Endothelial cell of umbilical vein (primary cell): ENCODE measurements at regions not wholly inside any gene's neighbourhood (a gene's known extent, or its start where the extent isn't known, plus 50 kb on each side); places are given as distances from the start of the nearest gene placed in this dataset.

Experiments used
- BruUV-seq: library from RNA; stranded (reverse); fragments of 400-500 nt; replicated peaks from 2 replicates; lab custom pipeline; 2021; lab: Mats Ljungman, UMichigan
- CTCF ChIA-PET: fragments of 300-600, 350-600 bp; sonication (Branson Sonifier 250); formaldehyde crosslinking; loops from one replicate; lab custom pipeline; 2021; ENCODE audit warnings: antibody characterized with exemption, inconsistent platforms; lab: Charles Lee
- POLR2A ChIA-PET: fragments of 300-600, 350-600 bp; sonication (Branson Sonifier 250); formaldehyde crosslinking; loops from one replicate; lab custom pipeline; 2021; ENCODE audit warnings: antibody characterized with exemption, inconsistent platforms; lab: Charles Lee
- DNase-seq: peaks from one replicate; pipeline ENCODE4 v3.0.0-alpha.2; 2011; ENCODE audit warnings: low read depth, low spot score
- FAIRE-seq: peaks from 2 replicates; lab custom pipeline; 2011; peaks lifted over from hg19 to GRCh38; lab: Jason Lieb, UNC
- H2AFZ ChIP-seq: 2 replicates; pipeline ENCODE4 v1.6.0; 2012; ENCODE audit warnings: low read depth, low read length, control low read depth, inconsistent platforms
- H3K27ac ChIP-seq: 2 replicates; pipeline ENCODE4 v1.5.1; 2011; ENCODE audit warnings: low read depth, mild to moderate bottlenecking, control low read depth, low read length, moderate library complexity; ENCODE audit not compliant: insufficient read depth
- H3K27me3 ChIP-seq, 2 experiments: 2 replicates each; pipeline versions ENCODE4 v1.6.0 to v1.6.1; 2011; ENCODE audit warnings: low read length in 2 of 2, mixed read lengths in 1 of 2; ENCODE audit not compliant: control insufficient read depth in 2 of 2, insufficient read depth in 2 of 2
- H3K36me3 ChIP-seq, 2 experiments: 2 replicates in 1 of 2; 3 replicates in 1 of 2; pipeline ENCODE4 v1.5.1; 2011; ENCODE audit warnings: low read length in 2 of 2, mild to moderate bottlenecking in 1 of 2, moderate library complexity in 1 of 2; ENCODE audit not compliant: control insufficient read depth in 2 of 2, insufficient read depth in 2 of 2; ENCODE audit errors: extremely low read depth in 1 of 2
- H3K4me1 ChIP-seq: 3 replicates; pipeline ENCODE4 v1.5.1; 2011; ENCODE audit warnings: mild to moderate bottlenecking, low read length; ENCODE audit not compliant: control insufficient read depth, insufficient read depth; ENCODE audit errors: extremely low read depth
- H3K4me2 ChIP-seq: 2 replicates; pipeline ENCODE4 v1.6.1; 2011; ENCODE audit warnings: low read length, control low read depth, mixed read lengths; ENCODE audit not compliant: insufficient read depth
- H3K4me3 ChIP-seq, 3 experiments: fragments of 200-600 bp in 1 of 3; sonication (generic), shearing (Covaris generic) in 1 of 3; replicated peaks in 1 of 3; 2 replicates each; pipeline ENCODE4 v1.5.1; 2011 to 2016; ENCODE audit warnings: control low read depth in 3 of 3, low read length in 3 of 3, mild to moderate bottlenecking in 2 of 3, inconsistent platforms in 1 of 3, low read depth in 1 of 3, moderate library complexity in 1 of 3; ENCODE audit not compliant: insufficient read depth in 1 of 3
- H3K79me2 ChIP-seq: 2 replicates; pipeline ENCODE4 v1.6.0; 2012; ENCODE audit warnings: low read length, inconsistent platforms; ENCODE audit not compliant: control insufficient read depth, insufficient read depth
- H3K9ac ChIP-seq: replicated peaks from 2 replicates; pipeline ENCODE3; 2011; ENCODE audit warnings: low read length, control low read depth; ENCODE audit not compliant: insufficient read depth; ENCODE audit errors: extremely low read depth
- H3K9me1 ChIP-seq: replicated peaks from 3 replicates; pipeline ENCODE4 v1.6.0; 2011; ENCODE audit warnings: mild to moderate bottlenecking, low read length; ENCODE audit not compliant: control insufficient read depth, insufficient read depth; ENCODE audit errors: extremely low read depth
- H3K9me3 ChIP-seq: replicated peaks from 2 replicates; pipeline ENCODE4 v1.5.1; 2012; ENCODE audit warnings: low read length, inconsistent platforms; ENCODE audit not compliant: control insufficient read depth, insufficient read depth
- H4K20me1 ChIP-seq: replicated peaks from 2 replicates; pipeline ENCODE3; 2011; ENCODE audit warnings: mild to moderate bottlenecking, low read length; ENCODE audit not compliant: control insufficient read depth, insufficient read depth; ENCODE audit errors: extremely low read depth
- CTCF ChIP-seq, 2 donors: IDR thresholded peaks; 1 replicate in 1 of 2; 2 replicates in 1 of 2; pipeline ENCODE4 v1.5.1; 2011; ENCODE audit warnings: low read length in 2 of 2, mild to moderate bottlenecking in 2 of 2, moderate library complexity in 2 of 2, control low read depth in 1 of 2, inconsistent platforms in 1 of 2, low read depth in 1 of 2; ENCODE audit not compliant: insufficient read depth in 1 of 2; ENCODE audit errors: extremely low read depth in 1 of 2
- EZH2 ChIP-seq: IDR thresholded peaks from 2 replicates; pipeline ENCODE4 v1.6.1; 2012; ENCODE audit warnings: borderline replicate concordance, low read depth, mild to moderate bottlenecking, moderate library complexity, low read length, inconsistent platforms; ENCODE audit not compliant: severe bottlenecking
- FOS ChIP-seq: IDR thresholded peaks from 2 replicates; pipeline ENCODE4 v1.6.1; 2011; ENCODE audit warnings: mild to moderate bottlenecking, low read length, moderate library complexity, borderline replicate concordance; ENCODE audit not compliant: insufficient read depth
- GATA2 ChIP-seq: IDR thresholded peaks from 2 replicates; pipeline ENCODE4 v1.7.0; 2011; ENCODE audit warnings: low read depth, mild to moderate bottlenecking, moderate library complexity, mixed read lengths, low read length; ENCODE audit not compliant: insufficient read length, insufficient read depth
- JUN ChIP-seq: IDR thresholded peaks from 2 replicates; pipeline ENCODE4 v1.6.1; 2011; ENCODE audit warnings: borderline replicate concordance, low read depth; ENCODE audit not compliant: insufficient read length, insufficient read depth
- POLR2A ChIP-seq: IDR thresholded peaks from 2 replicates; pipeline ENCODE4 v1.6.1; 2012; ENCODE audit warnings: low read depth, mild to moderate bottlenecking, control low read depth, low read length
- POLR2AphosphoS5 ChIP-seq: IDR thresholded peaks from 2 replicates; pipeline ENCODE4 v1.6.1; 2012; ENCODE audit warnings: low read depth, mild to moderate bottlenecking, control low read depth, low read length, moderate library complexity; ENCODE audit not compliant: insufficient read depth
- dilution Hi-C: fragments of 300-500 bp; cut with MboI; formaldehyde crosslinking; loops from one replicate; pipeline ENCODE4 v1.15.0; 2019; ENCODE audit warnings: low sequenced_read_pairs; ENCODE audit not compliant: extremely low pct_ligation_motif_present
- intact Hi-C: fragments of 100-400 bp; cut with micrococcal nuclease; formaldehyde crosslinking; loops from one replicate; pipeline ENCODE4 v1.10.0; 2022

DNA sequence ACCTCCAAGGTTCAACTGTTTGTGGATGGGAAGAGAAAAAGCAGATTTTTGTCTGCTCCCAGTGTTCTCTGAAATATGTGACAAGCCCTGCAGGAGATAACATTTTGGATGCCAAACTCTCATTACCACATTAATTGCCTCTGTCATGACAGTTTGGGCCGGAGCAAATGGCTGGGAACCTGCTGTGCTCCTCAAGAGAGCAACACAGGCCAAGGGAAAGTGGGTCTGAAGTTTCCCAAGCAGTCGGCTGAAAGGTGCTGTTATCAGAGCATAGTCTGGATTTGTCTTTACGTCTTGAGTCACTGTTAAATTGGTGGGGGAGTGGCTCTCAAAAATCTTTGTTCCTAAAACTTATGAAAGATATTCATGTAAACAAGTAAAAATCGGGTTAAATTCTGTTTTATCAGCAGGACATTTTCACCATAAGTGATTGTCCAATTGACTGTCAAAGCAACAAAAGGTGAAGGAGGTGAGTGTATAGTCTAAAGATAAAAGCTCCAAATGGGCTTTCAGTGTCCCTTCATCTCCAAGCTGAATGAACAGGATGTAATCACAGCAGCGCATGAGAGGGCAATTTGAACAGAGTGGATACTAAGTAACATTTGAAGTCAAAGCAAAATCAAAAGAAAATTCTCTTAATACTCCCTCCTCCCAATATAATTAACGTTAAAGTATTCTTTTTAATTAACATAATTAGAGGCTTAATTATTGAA lies 844.8 kb downstream of the PCDH17 start:
- Histone ChIP-seq H4K20me1 (no peaks in the 10 kb centered on the region), H3K36me3 (no peaks in the 10 kb centered on the region), H3K4me1 (peaks cover 5% of the 10 kb centered on the region), H2AFZ (no peak overlapping the region), H3K27me3 (no peaks in the 10 kb centered on the region), H3K79me2 (no peaks in the 10 kb centered on the region), H3K4me2 (no peak overlapping the region), H3K9me1 (no peaks in the 10 kb centered on the region), H3K9ac (no peak overlapping the region), H3K4me3 (no peak overlapping the region), H3K9me3 (no peaks in the 10 kb centered on the region), H3K27ac (no peak overlapping the region)
- BruUV-seq = no TSS peak
- DNase-seq (no peak), FAIRE-seq (no peak)
- ChIA-PET POLR2A (no interaction called here), CTCF (no interaction called here)
- TF ChIP-seq CTCF (IDR thresholded peaks at IDR 0.05; ENCODE audit: extremely low read depth in 1 of 2, insufficient read depth in 1 of 2, low read depth in 1 of 2, low read length in 2 of 2) (no peak), GATA2 (no peak), POLR2AphosphoS5 (no peak), POLR2A (no peak)
- intact Hi-C loops (no loop called here), dilution Hi-C loops (no loop called here)

DNA sequence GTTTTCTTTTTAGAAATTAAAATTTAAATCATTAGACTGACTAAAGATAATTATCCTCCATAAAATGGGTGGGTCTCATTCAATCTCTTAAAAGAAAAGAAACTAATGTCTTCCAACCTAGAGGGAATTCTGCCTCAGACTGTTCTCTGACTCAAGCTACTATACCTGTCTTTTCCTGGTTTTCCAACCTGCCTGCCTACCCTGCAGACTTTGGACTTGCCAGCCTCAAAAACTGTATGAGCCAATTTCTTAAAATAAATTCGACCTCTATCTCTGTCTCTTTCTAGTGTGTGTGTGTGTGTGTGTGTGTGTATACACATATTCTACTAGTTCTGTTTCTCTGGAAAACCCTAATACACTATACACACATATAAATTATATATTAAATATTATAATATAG lies 847.3 kb downstream of the PCDH17 start:
- H3K9ac ChIP-seq = no peak overlapping the region
- H3K27ac ChIP-seq = no peak overlapping the region
- H3K9me3 ChIP-seq = no peaks in the 10 kb centered on the region
- BruUV-seq = no TSS peak
- CTCF ChIA-PET = no interaction called here
- no peak overlapping the region for H3K4me2 ChIP-seq
- H3K4me3 ChIP-seq = no peak overlapping the region
- POLR2A ChIA-PET = no interaction called here
- no peaks in the 10 kb centered on the region for H3K9me1 ChIP-seq
- H3K36me3 ChIP-seq = no peaks in the 10 kb centered on the region
- no peak overlapping the region for H2AFZ ChIP-seq
- intact Hi-C loops (no loop called here), dilution Hi-C loops (no loop called here)
- FAIRE-seq (no peak), DNase-seq (no peak)
- no peaks in the 10 kb centered on the region for H3K79me2 ChIP-seq
- H3K27me3 ChIP-seq = no peaks in the 10 kb centered on the region
- H3K4me1 ChIP-seq = no peaks in the 10 kb centered on the region
- no peaks in the 10 kb centered on the region for H4K20me1 ChIP-seq
- no peak for TF ChIP-seq EZH2
- TF ChIP-seq POLR2AphosphoS5 = no peak
- TF ChIP-seq FOS = no peak
- TF ChIP-seq POLR2A = no peak
- no peak for TF ChIP-seq JUN
